ENCODE measurements at regions not wholly inside any gene's neighbourhood (a gene's known extent, or its start where the extent isn't known, plus 50 kb on each side); places are given as distances from the start of the nearest gene placed in this dataset.

DNA sequence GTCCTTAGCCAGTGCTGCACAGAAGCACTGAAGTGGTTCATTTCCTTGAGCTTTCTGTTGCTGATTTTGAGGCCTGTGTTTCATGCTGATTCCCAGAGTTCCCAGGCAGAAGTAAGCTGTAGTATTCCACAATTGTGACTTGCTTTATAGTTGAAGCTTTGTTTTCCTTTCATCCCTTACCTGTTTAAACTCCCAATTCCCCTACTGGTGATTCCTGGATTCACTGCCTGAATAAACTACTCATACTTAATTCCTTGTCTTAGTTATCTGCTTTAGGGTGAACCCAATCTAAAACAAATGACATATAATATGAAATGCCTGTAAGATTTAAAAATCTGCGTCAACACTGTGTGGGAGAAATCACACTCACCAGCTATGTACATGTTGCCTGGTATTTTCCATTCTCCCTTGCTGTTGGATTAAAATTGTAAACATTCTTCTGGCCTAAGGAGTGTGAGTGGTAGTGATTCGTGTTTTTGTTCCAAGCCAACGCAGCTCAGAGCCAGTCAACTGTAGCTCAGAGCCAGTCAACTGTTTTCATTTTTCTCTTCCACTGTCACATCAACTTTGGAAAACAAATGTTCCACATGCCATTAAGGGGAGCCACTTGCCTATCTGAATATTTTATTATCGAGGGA, 879.4 kb downstream of the MRPL39 start:
- intact Hi-C loops (cut with DNase I) = no loop called here
- 24 to 42% (median 27%) methylated on average over 4 of the region's 4 CpGs for WGBS, 3 donors
- H3K4me1 ChIP-seq (ENCODE audit: insufficient read depth) = no peaks in the 10 kb centered on the region

DNA sequence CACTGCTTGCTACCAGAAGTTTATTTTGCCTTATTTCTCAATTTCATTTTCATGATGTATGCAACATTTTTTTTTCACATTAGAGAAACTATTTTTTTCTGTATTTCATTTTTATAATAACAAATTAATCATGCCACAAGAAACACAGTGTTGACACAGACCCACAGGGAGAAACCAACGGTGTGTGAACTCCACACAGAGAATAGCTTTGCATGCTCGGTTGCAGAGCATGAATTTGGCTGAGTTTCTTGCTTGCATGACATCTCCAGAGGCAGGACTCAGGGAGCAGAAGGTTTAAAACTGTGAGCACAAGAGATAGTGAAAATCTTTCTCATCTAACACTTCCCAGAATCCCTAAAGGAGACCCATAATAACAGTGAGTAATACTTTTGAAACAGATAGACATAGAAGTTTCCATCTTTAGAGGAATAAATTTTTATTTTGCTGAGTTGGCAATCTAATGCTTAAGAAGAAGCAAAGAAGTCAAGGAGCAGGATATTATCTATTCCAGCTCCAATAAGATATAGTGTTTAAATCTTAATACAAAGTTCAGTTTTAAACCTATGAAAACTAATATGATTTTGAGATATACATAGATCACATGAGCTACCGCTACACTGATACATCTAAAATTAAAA, 890.9 kb downstream of the MRPL39 start:
- Histone ChIP-seq H3K36me3 (no peaks in the 10 kb centered on the region), H3K9me3 (no peaks in the 10 kb centered on the region), H3K27me3 (no peaks in the 10 kb centered on the region), H3K4me3 (no peak overlapping the region), H3K4me1 (ENCODE audit: insufficient read depth) (no peaks in the 10 kb centered on the region), H3K27ac (no peak overlapping the region)
- 58 to 65% (median 61%) methylated on average over 3 of the region's 3 CpGs for WGBS, 3 donors
- no peak for DNase-seq
- intact Hi-C loops (cut with DNase I) = no loop called here
- no peak for TF ChIP-seq EP300 (IDR thresholded peaks at IDR 0.05)
- TF ChIP-seq POLR2A (IDR thresholded peaks at IDR 0.05) = no peak
- TF ChIP-seq, protein P1, sequence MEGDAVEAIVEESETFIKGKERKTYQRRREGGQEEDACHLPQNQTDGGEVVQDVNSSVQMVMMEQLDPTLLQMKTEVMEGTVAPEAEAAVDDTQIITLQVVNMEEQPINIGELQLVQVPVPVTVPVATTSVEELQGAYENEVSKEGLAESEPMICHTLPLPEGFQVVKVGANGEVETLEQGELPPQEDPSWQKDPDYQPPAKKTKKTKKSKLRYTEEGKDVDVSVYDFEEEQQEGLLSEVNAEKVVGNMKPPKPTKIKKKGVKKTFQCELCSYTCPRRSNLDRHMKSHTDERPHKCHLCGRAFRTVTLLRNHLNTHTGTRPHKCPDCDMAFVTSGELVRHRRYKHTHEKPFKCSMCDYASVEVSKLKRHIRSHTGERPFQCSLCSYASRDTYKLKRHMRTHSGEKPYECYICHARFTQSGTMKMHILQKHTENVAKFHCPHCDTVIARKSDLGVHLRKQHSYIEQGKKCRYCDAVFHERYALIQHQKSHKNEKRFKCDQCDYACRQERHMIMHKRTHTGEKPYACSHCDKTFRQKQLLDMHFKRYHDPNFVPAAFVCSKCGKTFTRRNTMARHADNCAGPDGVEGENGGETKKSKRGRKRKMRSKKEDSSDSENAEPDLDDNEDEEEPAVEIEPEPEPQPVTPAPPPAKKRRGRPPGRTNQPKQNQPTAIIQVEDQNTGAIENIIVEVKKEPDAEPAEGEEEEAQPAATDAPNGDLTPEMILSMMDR (IDR thresholded peaks at IDR 0.05) = no peak

More for the DNA sequence above, 879.4 kb downstream of the MRPL39 start:
- H3K27me3 ChIP-seq = no peaks in the 10 kb centered on the region
- no peak for TF ChIP-seq POLR2A (IDR thresholded peaks at IDR 0.05)
- TF ChIP-seq, protein P1 (IDR thresholded peaks at IDR 0.05) = no peak
- no peak for TF ChIP-seq EP300 (IDR thresholded peaks at IDR 0.05)
- H3K4me3 ChIP-seq = no peak overlapping the region
- no peaks in the 10 kb centered on the region for H3K9me3 ChIP-seq
- no peak for DNase-seq
- H3K27ac ChIP-seq = no peak overlapping the region
- H3K36me3 ChIP-seq = no peaks in the 10 kb centered on the region

DNA sequence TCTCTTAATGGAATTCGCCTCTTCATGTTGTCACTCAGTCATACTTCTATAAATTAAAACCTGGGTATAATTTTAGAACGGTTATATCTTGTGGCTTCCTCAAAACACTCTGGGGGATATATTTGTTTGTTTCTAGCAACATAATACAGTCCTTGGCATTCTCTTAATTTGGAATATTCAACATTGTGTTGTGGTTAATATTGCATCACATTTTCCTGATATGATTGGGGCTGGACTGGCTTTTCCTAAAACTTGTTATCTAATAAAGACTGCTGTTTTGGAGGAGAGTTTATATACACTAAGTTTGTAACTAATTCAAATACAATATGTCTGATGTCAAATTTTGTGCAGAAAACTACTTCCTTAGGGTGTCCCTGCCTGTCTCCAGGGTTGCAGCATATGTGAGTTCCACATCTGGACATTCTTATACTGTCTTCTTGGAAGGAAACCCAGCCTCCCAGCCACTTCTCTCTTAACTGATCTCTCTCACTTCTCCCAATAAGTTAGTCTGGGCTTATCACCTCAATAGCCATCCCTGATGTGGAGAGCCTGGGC, 892.6 kb downstream of the MRPL39 start:
- DNase-seq = no peak
- TF ChIP-seq POLR2A (IDR thresholded peaks at IDR 0.05) (no peak), EP300 (IDR thresholded peaks at IDR 0.05) (no peak)
- TF ChIP-seq, protein P1 (IDR thresholded peaks at IDR 0.05) = no peak
- Histone ChIP-seq H3K27me3 (no peaks in the 10 kb centered on the region), H3K4me1 (ENCODE audit: insufficient read depth) (no peaks in the 10 kb centered on the region), H3K27ac (no peak overlapping the region), H3K36me3 (no peaks in the 10 kb centered on the region), H3K4me3 (no peak overlapping the region), H3K9me3 (no peaks in the 10 kb centered on the region)
- 26 to 51% (median 30%) methylated on average over 2 of the region's 2 CpGs for WGBS, 3 donors
- intact Hi-C loops (cut with DNase I) = no loop called here

DNA sequence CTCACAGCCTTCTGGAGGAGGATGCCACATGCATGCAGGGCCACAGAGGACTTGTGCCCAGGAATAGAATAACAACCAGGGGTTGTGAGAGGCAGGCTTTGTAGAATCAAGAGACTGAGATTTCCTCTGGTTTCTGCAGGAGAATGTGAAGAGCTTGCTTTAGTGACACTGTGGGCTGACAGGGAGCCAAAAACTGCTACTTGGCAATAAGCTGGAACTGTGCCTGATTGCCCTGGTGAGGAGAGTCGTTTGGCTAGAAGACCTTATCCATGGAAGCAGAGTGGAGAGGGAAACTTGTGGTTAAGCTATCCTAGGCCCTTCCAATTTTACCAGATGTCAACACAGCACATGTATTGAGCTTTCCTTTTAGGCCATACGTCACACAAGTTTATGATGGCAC, 902.1 kb downstream of the MRPL39 start:
- TF ChIP-seq EP300 (IDR thresholded peaks at IDR 0.05) = no peak
- TF ChIP-seq POLR2A (IDR thresholded peaks at IDR 0.05) = no peak
- TF ChIP-seq, protein P1 (IDR thresholded peaks at IDR 0.05) = no peak
- no peaks in the 10 kb centered on the region for H3K27me3 ChIP-seq
- no peaks in the 10 kb centered on the region for H3K9me3 ChIP-seq
- H3K36me3 ChIP-seq = no peaks in the 10 kb centered on the region
- WGBS, 3 donors = 59 to 70% (median 65%) methylated on average over 2 of the region's 2 CpGs
- no peaks in the 10 kb centered on the region for H3K4me1 ChIP-seq (ENCODE audit: insufficient read depth)
- DNase-seq = no peak
- intact Hi-C loops (cut with DNase I) = no loop called here
- no peak overlapping the region for H3K4me3 ChIP-seq
- H3K27ac ChIP-seq = no peak overlapping the region
